DND-41 (cell line): ENCODE measurements at regions not wholly inside any gene's neighbourhood (a gene's known extent, or its start where the extent isn't known, plus 50 kb on each side); places are given as distances from the start of the nearest gene placed in this dataset.

ENCODE experiments used
- ATAC-seq: fragments of 200-7000 bp; cut with Tn5 transposase; 3 replicates; pipeline ENCODE4 v1.9.1; 2021; ENCODE audit warnings: low read depth; ENCODE audit not compliant: insufficient read depth
- DNase-seq: peaks from one replicate; pipeline ENCODE4 v3.0.0-alpha.2; 2020
- H2AFZ ChIP-seq: 2 replicates; pipeline ENCODE4 v1.6.0; 2012; ENCODE audit warnings: low read depth, low read length
- H3K27ac ChIP-seq: 2 replicates; pipeline ENCODE4 v1.5.1; 2012; ENCODE audit warnings: low read length, inconsistent platforms
- H3K27me3 ChIP-seq: fragments of 200-600 bp; sonication (generic); 2 replicates; pipeline ENCODE4 v1.6.0; 2012; ENCODE audit warnings: low read length, mild to moderate bottlenecking, inconsistent platforms; ENCODE audit not compliant: insufficient read depth, poor library complexity
- H3K36me3 ChIP-seq: 2 replicates; pipeline ENCODE4 v1.5.1; 2012; ENCODE audit warnings: low read length, inconsistent platforms; ENCODE audit not compliant: insufficient read depth
- H3K4me1 ChIP-seq: 2 replicates; pipeline ENCODE4 v1.5.1; 2012; ENCODE audit warnings: mild to moderate bottlenecking, low read length; ENCODE audit not compliant: insufficient read depth
- H3K4me2 ChIP-seq: 2 replicates; pipeline ENCODE4 v1.6.0; 2012; ENCODE audit warnings: mild to moderate bottlenecking, moderate library complexity, low read length, inconsistent platforms; ENCODE audit not compliant: insufficient read depth
- H3K4me3 ChIP-seq, 2 experiments: fragments of 200-600 bp in 1 of 2; shearing (Covaris generic) in 1 of 2; 2 replicates each; pipeline ENCODE4 v1.5.1; 2012 to 2016; ENCODE audit warnings: inconsistent platforms in 2 of 2, low read length in 2 of 2, mild to moderate bottlenecking in 2 of 2, low read depth in 1 of 2, moderate library complexity in 1 of 2
- H3K79me2 ChIP-seq: 2 replicates; pipeline ENCODE4 v1.6.0; 2012; ENCODE audit warnings: low read length, inconsistent platforms; ENCODE audit not compliant: insufficient read depth
- H3K9ac ChIP-seq: 2 replicates; pipeline ENCODE4 v1.6.0; 2012; ENCODE audit warnings: low read depth, mild to moderate bottlenecking, inconsistent platforms, low read length, moderate library complexity
- H3K9me3 ChIP-seq: 2 replicates; pipeline ENCODE4 v1.5.1; 2012; ENCODE audit warnings: low read length, moderate library complexity, mild to moderate bottlenecking, inconsistent platforms; ENCODE audit not compliant: insufficient read depth, severe bottlenecking
- H4K20me1 ChIP-seq: 2 replicates; pipeline ENCODE4 v1.6.0; 2012; ENCODE audit warnings: low read length; ENCODE audit not compliant: insufficient read depth
- CTCF ChIP-seq: IDR thresholded peaks from 2 replicates; pipeline ENCODE4 v1.5.1; 2012; ENCODE audit warnings: borderline replicate concordance, low read length, moderate library complexity, mild to moderate bottlenecking; ENCODE audit not compliant: poor library complexity, severe bottlenecking; ENCODE audit errors: extremely low read depth
- EZH2 ChIP-seq: IDR thresholded peaks from 3 replicates; pipeline ENCODE4 v1.6.1; 2012; ENCODE audit warnings: borderline replicate concordance, low read depth, mild to moderate bottlenecking, moderate library complexity, low read length, inconsistent platforms; ENCODE audit not compliant: severe bottlenecking

DNA sequence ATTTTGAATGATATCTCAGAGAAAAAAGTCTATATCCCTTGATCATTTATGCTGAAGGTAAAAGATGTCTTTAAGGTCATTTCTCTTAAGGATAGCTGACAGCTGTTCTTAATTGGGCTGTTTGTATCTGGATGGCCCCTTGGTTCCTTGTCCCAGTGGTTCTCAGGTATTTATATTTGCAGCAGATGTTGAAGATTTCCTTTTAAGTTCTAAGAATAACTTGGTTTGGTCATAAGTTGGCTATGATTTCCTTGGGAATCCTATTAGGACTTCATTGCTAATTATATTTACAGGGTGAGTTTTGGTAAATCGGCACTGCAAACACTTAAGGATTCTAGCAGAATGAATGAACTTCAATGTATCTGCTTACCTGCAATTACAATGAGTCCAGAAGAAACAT, 460.4 kb upstream of the SGO1 start:
- no peak for DNase-seq
- no peaks in the 10 kb centered on the region for H3K4me1 ChIP-seq
- no peaks in the 10 kb centered on the region for H3K36me3 ChIP-seq
- no peak for ATAC-seq
- H3K9me3 ChIP-seq: no peaks in the 10 kb centered on the region
- no peak overlapping the region for H3K27ac ChIP-seq
- no peak overlapping the region for H3K4me2 ChIP-seq
- H2AFZ ChIP-seq: no peak overlapping the region
- H3K27me3 ChIP-seq: no peaks in the 10 kb centered on the region
- no peak overlapping the region for H3K9ac ChIP-seq
- TF ChIP-seq CTCF (no peak), EZH2 (no peak)
- H4K20me1 ChIP-seq: no peaks in the 10 kb centered on the region
- no peak overlapping the region for H3K4me3 ChIP-seq
- no peaks in the 10 kb centered on the region for H3K79me2 ChIP-seq

DNA sequence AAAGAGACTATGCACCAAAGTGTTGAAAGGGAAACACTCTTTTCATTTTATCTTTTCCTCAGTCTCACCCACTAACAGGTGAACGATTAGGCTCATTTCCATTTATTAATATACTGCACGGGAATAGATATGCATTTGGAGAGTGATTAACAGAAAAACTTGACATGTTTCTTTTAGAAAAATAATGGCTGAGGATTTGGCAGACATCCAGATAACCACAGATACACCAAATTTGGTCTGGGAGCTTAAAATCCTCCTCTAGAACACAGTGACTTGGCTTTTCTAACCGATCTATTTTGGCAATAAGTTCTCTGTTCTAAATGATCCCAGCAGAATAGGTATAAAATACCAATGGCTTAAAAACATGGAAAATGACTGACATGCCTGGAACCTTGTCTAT, 459.3 kb upstream of the SGO1 start:
- Histone ChIP-seq H3K4me1 (no peaks in the 10 kb centered on the region), H3K9ac (no peak overlapping the region), H3K36me3 (no peaks in the 10 kb centered on the region), H3K9me3 (no peaks in the 10 kb centered on the region), H3K27me3 (no peaks in the 10 kb centered on the region), H4K20me1 (no peaks in the 10 kb centered on the region), H3K4me3 (no peak overlapping the region), H2AFZ (no peak overlapping the region), H3K4me2 (no peak overlapping the region), H3K79me2 (no peaks in the 10 kb centered on the region), H3K27ac (no peak overlapping the region)
- TF ChIP-seq EZH2 (no peak), CTCF (no peak)
- ATAC-seq (no peak), DNase-seq (no peak)

DNA sequence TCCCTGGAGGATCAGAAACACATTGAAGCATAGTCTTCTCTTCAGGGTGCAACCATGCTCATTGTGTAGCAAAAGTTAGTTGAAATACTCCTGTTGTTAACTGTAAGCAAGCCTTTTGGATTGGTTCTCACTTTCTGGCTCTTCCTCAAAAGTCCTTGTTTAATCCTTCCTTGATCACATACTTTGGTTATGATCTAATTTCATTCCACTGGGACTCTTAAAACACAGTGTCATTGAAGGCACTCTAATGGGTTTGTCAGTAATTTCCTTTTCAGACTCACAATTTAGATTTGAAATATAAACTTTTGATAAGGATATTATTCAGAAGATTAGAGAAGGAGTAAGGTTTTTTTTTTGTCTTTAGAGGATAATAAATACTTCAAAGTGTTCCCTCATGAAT, 451.7 kb upstream of the SGO1 start:
- no peak for ATAC-seq
- no peak overlapping the region for H3K27ac ChIP-seq

More for the DNA sequence above, 451.7 kb upstream of the SGO1 start:
- Histone ChIP-seq H3K9me3 (no peaks in the 10 kb centered on the region), H3K9ac (no peak overlapping the region), H3K27me3 (no peaks in the 10 kb centered on the region), H3K79me2 (no peaks in the 10 kb centered on the region), H3K4me3 (no peak overlapping the region), H3K36me3 (no peaks in the 10 kb centered on the region), H4K20me1 (no peaks in the 10 kb centered on the region), H3K4me2 (no peak overlapping the region), H2AFZ (no peak overlapping the region), H3K4me1 (no peaks in the 10 kb centered on the region)
- no peak for DNase-seq
- TF ChIP-seq CTCF (no peak), EZH2 (no peak)
